ENCODE measurements at regions not wholly inside any gene's neighbourhood (a gene's known extent, or its start where the extent isn't known, plus 50 kb on each side); places are given as distances from the start of the nearest gene placed in this dataset.

GRCh38 chr13:106723036-106723435 lies 155.1 kb upstream of the ARGLU1 start:
- no peak for TF ChIP-seq EZH2phosphoT487 (IDR thresholded peaks at IDR 0.05; ENCODE audit: borderline replicate concordance, low read length)
- TF ChIP-seq, protein P1, sequence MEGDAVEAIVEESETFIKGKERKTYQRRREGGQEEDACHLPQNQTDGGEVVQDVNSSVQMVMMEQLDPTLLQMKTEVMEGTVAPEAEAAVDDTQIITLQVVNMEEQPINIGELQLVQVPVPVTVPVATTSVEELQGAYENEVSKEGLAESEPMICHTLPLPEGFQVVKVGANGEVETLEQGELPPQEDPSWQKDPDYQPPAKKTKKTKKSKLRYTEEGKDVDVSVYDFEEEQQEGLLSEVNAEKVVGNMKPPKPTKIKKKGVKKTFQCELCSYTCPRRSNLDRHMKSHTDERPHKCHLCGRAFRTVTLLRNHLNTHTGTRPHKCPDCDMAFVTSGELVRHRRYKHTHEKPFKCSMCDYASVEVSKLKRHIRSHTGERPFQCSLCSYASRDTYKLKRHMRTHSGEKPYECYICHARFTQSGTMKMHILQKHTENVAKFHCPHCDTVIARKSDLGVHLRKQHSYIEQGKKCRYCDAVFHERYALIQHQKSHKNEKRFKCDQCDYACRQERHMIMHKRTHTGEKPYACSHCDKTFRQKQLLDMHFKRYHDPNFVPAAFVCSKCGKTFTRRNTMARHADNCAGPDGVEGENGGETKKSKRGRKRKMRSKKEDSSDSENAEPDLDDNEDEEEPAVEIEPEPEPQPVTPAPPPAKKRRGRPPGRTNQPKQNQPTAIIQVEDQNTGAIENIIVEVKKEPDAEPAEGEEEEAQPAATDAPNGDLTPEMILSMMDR (conservative IDR thresholded peaks at IDR 0.05; ENCODE audit: low read depth, low read length), result no peak

All from PC-3 (cell line).